ENCODE measurements at regions not wholly inside any gene's neighbourhood (a gene's known extent, or its start where the extent isn't known, plus 50 kb on each side); places are given as distances from the start of the nearest gene placed in this dataset.

DNA sequence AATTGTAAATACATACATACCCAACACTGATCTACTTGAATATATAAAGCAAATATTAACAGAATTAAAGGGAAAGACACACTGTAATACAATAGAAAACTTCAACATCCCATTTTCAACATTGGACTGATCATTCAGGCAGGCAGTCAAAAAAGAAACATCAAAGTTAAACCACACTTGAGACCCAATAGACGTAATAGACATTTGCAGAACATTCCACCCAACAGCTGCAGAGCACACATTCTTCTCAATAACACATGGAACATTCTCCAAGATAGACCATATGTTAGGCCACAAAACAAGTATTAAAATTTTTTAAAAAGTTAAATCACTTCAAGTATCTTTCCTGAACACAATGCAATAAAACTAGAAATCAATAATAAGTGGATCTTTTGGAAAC lies 698.2 kb downstream of the COL12A1 start:
- TF ChIP-seq, protein P1, sequence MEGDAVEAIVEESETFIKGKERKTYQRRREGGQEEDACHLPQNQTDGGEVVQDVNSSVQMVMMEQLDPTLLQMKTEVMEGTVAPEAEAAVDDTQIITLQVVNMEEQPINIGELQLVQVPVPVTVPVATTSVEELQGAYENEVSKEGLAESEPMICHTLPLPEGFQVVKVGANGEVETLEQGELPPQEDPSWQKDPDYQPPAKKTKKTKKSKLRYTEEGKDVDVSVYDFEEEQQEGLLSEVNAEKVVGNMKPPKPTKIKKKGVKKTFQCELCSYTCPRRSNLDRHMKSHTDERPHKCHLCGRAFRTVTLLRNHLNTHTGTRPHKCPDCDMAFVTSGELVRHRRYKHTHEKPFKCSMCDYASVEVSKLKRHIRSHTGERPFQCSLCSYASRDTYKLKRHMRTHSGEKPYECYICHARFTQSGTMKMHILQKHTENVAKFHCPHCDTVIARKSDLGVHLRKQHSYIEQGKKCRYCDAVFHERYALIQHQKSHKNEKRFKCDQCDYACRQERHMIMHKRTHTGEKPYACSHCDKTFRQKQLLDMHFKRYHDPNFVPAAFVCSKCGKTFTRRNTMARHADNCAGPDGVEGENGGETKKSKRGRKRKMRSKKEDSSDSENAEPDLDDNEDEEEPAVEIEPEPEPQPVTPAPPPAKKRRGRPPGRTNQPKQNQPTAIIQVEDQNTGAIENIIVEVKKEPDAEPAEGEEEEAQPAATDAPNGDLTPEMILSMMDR (conservative IDR thresholded peaks at IDR 0.05; ENCODE audit: low read length) = no peak
- TF ChIP-seq EZH2phosphoT487 (IDR thresholded peaks at IDR 0.05; ENCODE audit: borderline replicate concordance, low read depth, low read length) = no peak
